Ishikawa (cell line): ENCODE measurements at regions not wholly inside any gene's neighbourhood (a gene's known extent, or its start where the extent isn't known, plus 50 kb on each side); places are given as distances from the start of the nearest gene placed in this dataset.

Experiments
- EGR1 ChIP-seq: IDR thresholded peaks from 2 replicates; pipeline ENCODE4 v1.6.1; 2012
- EP300 ChIP-seq: IDR thresholded peaks from 2 replicates; pipeline ENCODE4 v1.6.1; 2012; ENCODE audit warnings: borderline replicate concordance
- TF ChIP-seq, protein P1 (sequence below): IDR thresholded peaks from 2 replicates; pipeline ENCODE4 v1.6.1; 2012; ENCODE audit warnings: low read depth, mild to moderate bottlenecking

DNA sequence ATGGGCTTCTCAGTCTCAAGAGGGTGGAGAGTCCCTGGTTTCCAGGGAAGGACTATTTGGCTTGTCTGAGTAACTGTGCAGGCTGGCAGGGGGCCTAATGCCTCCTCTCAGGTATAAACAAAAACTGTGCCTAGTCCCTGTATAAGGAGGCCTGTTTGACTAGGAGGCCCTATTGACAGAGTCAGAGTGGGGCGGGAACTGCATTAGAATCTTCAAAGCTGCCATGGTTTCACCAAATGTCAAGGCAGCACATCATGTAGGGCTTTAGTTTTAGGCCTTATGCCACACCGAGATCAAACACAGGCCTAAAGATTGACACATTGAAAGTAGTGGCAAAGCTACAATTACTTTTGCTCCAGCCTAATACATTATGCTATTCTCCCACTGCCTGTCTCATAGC, 611.5 kb upstream of the B3GAT1 start:
- TF ChIP-seq, protein P1, sequence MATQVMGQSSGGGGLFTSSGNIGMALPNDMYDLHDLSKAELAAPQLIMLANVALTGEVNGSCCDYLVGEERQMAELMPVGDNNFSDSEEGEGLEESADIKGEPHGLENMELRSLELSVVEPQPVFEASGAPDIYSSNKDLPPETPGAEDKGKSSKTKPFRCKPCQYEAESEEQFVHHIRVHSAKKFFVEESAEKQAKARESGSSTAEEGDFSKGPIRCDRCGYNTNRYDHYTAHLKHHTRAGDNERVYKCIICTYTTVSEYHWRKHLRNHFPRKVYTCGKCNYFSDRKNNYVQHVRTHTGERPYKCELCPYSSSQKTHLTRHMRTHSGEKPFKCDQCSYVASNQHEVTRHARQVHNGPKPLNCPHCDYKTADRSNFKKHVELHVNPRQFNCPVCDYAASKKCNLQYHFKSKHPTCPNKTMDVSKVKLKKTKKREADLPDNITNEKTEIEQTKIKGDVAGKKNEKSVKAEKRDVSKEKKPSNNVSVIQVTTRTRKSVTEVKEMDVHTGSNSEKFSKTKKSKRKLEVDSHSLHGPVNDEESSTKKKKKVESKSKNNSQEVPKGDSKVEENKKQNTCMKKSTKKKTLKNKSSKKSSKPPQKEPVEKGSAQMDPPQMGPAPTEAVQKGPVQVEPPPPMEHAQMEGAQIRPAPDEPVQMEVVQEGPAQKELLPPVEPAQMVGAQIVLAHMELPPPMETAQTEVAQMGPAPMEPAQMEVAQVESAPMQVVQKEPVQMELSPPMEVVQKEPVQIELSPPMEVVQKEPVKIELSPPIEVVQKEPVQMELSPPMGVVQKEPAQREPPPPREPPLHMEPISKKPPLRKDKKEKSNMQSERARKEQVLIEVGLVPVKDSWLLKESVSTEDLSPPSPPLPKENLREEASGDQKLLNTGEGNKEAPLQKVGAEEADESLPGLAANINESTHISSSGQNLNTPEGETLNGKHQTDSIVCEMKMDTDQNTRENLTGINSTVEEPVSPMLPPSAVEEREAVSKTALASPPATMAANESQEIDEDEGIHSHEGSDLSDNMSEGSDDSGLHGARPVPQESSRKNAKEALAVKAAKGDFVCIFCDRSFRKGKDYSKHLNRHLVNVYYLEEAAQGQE: no peak
- no peak for TF ChIP-seq EP300
- TF ChIP-seq EGR1: no peak
